EL (cell line): ENCODE measurements at regions not wholly inside any gene's neighbourhood (a gene's known extent, or its start where the extent isn't known, plus 50 kb on each side); places are given as distances from the start of the nearest gene placed in this dataset.
A peak's percentile ranks its signal among the peaks of the same experiment; 100 is the strongest.
"Not testable (repeated sequence)": the region's sequence is repeated elsewhere in the genome, so short reads cannot be mapped to it uniquely, and the experiment has no call there.

Experiments
- DNase-seq: peaks from one replicate; pipeline ENCODE4 v3.0.0-alpha.2; 2016

DNA sequence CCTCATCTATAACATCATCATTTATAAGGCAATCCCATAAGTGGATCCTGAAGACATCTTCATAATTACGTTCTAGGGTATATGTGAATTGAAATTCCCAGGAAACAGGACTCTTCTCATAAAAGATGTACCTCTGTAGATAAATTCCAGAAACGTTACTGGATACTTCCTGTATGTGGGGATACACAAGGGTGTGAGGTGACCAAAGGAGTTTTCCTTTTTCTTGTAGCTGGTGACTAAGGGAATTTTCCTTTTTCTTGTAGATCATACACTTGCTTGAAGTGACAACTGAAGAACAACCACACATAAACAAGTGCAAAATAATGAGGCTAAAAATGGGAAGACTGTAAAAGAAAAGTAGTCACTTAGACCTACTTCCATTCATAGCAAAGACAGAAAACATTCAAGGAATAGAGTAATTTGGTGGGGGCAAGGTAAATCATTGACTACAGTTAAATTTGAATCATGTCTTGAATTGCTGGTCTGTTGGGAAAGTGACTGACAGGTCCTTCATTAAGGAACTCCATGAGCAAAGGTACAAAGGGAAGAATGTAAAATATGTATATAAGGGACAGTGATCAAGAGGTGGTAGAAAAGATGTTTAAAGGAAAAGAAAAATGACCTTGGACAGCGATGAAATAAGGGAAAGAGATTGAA is 53.2 kb upstream of the UBE2E3 start:
- DNase-seq: peak; percentile 32

DNA sequence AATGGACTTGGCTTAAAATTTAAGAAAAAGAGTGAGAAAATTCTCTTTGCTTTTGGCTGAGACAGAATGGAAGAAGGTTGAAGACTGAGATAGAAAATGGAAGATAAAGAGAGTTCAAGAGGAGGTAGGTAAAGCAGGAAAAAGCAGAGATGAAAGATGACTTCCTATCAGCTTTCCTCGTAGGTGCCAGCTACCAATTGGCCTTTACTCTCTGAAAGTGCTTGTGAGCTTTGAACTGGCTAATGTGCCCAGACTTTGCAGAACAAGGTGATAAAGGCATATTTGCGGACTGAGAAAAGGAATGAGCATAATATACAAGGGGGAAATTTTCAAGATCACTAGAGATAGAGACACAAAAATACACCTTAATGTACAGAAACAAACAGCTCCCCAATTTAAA is 54.7 kb upstream of the UBE2E3 start:
- DNase-seq: no peak

DNA sequence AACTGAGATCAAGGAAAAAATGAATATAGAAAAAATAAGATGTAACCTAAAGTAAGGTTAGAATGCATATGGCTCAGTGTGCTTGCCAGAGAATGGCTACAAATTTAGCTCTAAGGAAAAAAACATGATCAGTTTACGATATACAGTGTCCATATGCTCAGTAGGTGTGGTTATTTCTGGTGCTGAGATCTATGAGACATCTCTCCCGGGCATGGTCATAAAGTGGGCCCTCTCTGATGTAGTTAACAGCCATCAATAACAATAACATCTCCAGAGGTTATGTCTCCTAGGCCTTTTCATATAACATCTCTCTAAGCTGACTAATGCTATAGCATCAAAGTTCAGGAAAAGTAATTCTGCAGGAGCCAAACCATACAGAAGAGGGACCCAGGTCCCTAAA is 56.3 kb upstream of the UBE2E3 start:
- DNase-seq: no peak

DNA sequence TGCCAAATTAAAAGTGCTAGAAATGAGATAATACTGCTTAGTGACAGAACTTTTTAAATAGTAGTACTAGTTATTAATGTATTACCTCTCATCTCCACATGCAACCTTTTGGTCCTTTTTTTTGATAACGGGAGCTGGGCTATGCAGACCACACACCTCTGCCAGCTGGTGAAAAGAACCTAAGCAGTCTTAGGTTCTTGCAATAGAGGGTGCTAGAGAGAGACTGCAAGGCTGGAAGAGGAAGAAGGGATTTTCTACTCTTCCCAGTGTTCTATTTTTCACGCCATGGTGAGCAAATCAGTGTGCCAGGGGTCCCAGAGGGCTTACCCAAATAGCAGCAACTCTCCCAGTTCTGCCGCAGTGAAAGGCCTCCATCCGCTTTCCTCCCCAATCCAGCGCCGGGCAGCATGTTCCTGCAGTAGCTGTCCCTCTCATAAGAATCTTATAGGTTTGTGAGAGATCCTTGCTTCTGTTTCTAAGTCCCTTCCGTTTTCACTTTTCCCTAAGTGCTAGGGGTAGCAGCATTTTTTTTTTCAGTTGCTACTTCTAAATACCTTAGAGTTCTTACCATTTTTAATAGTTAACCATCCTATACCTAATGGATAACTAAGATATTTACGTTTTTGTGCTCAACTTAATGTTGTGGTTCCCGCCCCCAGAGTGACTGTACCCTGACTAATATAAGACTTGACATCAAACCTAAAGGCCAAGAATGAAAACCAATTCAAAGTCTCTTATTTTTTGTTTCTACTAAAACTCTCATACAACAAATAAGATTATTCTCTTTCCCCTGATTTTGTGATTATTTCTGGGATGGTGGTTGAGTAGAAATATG is 69.4 kb upstream of the UBE2E3 start:
- DNase-seq: no peak

DNA sequence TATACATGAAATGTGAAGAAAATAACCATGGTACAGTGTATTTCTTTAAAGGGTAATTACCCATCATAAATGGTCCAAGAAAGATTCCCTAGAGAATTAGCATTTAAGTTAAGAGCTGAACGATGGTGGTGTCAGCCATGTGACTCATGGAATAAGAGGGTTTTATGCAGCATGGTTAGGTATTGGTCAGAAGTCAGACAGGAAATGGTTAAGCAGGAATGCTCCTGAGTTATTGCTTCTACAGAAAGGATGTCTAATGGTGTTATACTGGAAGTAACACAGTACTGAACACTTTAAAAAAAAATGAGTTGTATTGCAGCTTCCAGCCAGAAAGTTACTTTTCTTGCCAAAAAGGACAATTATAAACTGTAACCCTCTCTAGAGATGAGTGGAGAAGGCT is 72.7 kb upstream of the UBE2E3 start:
- peak; percentile 81 for DNase-seq

DNA sequence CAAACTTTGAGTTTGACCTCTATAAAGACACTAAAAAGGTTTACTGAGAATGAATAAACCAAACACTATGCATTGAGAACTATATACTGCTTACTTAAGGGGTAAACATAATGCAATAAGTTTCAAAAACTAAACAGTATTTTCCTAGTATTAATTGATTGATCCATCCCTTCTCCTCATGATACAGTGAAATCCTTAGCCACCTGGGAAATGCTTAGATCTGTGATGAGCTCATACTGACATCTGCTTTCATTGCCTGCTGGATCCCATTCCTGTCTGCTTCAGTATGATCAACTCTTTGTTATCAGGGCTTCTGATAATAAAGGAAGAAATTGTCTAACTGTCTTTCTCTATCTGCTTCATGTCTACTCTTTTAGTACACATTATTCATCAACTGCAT is 74.9 kb upstream of the UBE2E3 start:
- no peak for DNase-seq

DNA sequence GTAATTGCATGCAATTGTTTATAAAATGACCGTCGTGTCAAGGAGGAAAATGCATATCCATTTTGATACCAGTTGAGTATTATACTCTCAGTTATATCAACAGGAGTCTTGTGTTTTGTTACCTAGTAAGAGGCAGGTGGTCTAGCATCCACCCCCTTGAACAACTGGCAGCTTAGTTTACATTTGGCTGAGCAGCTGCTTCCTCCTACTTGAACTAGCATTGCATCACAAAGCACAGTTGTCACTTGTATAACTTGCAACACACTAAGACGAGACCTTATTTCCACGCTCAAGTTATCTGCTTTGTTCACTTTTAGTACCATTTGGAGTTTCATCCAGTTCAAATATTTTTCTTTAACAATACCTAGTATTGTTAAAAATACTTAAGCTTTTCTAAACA is 75.4 kb upstream of the UBE2E3 start:
- no peak for DNase-seq

DNA sequence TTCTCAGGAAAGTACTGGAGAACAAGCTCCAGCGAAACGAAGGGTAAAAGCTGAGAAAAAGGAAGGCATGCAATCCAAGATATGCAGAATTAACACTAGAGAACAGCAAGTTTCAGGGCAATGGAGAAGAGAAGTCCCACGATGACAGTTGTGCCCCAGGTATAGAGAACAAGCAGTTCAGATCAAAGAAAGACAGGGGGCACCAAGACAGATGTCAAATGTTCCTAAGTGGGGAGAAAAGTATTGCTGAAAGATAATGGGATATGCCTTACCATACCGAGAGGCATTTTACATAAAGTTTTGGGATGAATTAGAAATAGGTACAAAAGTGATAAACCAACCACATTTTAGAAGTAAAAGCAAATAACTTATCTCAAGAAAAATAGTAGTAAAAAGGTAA is 79.1 kb upstream of the UBE2E3 start:
- DNase-seq: no peak

DNA sequence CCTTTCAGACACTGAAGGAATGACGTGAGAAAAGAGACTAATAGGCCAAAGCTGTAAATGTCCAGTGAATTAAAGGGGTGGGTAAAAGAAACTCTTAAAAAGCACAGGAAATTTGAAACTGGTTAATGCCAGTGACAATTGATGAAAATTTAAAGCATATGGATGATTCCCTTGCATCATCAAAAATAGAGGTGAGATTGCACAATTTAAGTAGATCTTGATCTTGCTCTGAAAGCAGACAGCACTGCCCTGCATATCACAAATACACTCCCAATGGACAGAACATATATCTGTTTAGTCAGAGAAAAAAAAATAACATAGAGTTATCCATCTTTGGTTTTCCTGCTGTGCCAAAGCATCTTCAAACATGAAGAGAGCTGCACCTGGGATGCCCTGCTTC is 86.7 kb upstream of the UBE2E3 start:
- no peak for DNase-seq

DNA sequence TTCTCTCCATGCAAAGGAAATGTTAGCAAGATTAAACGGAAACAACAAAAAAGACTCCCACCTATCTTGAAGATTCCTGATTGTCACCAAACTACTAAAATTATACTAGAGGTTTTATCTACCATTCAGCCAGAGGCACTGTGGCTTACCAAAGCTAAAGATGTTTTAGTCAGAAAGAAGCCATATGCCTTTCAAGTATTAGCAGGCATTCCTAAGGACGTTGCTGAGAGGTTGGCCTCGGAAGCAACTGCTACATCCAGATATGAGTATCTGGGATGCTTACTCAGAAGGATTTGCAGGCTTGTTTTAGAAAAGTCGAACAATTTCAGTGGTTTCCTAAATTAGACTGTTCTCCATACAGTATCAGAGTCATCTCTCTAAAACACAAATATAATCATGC is 88.3 kb upstream of the UBE2E3 start:
- no peak for DNase-seq

DNA sequence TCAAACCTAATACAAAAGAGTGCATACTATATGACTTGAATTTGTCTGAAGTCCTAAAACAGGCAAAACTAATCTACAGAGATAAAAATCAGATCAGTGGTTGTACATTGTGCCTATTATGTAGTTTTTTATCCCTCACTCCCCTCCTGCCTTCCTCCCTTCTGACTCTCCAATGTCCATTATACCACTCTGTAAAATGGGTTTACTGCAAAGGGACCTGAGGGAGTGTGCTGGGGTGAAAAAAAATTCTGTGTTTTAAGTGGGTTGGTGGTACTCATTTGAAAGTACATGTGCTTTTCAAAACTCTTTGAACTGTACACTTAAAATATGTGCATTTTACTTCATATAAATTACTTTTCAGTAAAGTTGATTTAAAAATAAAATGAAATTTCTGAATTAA is 89.0 kb upstream of the UBE2E3 start:
- DNase-seq: no peak

DNA sequence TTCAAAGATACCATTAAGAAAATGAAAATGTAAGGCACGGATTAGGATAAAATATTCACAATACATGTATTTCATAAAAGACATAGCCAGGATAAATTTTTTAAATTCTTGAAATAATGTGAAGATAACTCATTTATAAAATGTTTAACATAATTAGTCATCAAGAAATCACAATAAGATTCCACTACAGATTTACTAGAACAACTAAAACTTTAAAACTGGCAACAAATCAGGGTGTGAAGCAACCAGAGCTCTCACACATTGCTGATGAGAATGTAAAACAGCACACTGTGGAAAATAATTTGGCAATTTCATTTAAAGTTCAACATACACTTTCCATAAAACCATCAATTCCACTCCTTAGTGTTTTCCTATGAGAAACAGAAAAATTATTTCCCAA is 89.6 kb upstream of the UBE2E3 start:
- peak; percentile 60 for DNase-seq

DNA sequence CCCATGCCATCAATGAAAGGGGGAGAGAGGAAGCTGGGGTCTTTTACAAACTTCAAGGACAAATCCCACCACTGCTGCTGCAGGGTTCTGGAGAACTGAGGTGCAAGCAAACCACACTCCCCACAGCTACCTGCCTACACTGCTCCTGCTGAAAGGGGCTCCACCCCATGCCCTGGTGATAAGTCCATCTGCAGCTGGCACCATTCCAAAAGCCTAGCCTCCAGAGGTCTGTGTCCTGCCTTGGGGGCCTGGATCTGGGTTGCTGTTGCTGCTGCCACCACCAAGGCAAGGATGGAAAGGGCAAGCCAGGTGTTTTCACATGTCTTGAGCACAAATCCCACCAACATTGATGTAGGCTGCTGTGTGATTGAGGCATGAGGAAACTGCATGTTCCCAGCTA is 97.4 kb upstream of the UBE2E3 start:
- DNase-seq: no peak

DNA sequence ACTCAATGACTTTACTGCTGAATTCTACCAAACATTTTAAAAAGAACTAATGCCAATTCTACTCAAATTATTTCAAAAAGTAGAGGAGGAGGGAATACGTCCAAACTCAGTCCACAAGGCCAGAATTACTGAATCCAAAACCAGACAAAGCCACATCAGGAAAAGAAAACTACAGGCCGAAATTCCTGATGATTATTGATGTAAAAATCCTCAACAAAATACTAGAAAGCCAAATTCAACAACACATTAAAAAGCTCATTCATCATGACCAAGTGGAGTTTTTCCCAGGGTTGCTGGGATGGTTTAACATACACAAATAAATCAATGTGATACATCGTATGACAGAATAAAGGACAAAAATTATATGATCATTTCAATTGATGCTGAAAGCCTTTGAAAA is 103.9 kb upstream of the UBE2E3 start:
- no peak for DNase-seq

DNA sequence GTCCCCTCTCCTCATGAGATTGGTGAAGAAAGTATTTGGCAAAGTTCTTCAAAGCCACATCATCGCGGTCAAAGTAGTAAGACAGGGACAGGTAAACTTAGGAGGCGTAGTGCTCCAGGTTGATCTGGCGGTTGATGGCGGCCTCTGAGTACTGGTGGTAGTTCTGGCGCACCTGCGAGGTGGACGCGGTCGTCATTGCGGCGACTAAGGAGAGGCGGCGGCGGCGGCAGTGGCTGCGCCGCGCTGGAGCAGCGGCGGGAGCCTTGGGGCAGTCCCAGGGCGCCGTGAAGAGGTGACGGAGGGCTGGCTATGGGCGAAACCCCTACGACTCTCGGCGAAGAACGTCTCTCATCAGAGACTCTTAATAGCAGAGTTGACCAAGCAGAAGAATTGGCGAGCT is 107.2 kb upstream of the UBE2E3 start:
- no peak for DNase-seq

DNA sequence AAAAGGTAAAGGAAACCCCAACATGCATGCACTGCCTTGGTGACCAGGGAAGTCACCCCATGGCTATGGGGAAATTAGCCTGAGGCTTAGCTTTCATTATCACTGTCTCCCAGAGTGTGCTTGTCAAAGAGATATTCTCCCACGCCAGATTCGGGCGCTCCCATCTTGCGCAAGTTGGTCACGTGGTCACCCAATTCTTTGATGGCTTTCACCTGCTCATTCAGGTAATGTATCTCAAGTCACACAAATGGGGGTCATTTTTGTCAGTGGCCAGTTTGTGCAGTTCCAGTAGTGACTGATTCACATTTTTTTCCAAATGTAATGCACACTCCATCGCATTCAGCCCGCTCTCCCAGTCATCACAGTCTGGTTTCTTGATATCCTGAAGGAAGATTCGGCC is 107.6 kb upstream of the UBE2E3 start:
- DNase-seq: not testable (repeated sequence)

DNA sequence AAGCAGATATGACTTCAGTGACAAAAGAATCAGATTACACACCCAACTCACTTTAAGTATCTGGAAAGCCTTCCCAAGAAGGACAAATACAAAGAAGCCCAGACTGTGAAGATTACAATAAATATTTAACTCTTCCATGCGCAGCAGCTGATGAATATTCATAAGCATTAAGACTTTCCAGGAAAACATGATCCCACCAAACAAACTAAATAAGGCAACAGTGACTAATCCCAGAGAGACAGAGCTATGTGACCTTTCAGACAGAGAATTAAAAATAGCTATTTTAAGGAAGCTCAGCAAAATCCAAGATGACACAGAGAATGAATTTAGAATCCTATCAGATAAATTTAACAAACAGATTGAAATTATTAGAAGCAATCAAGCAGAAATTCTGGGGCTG is 108.2 kb upstream of the UBE2E3 start:
- peak; percentile 28 for DNase-seq

DNA sequence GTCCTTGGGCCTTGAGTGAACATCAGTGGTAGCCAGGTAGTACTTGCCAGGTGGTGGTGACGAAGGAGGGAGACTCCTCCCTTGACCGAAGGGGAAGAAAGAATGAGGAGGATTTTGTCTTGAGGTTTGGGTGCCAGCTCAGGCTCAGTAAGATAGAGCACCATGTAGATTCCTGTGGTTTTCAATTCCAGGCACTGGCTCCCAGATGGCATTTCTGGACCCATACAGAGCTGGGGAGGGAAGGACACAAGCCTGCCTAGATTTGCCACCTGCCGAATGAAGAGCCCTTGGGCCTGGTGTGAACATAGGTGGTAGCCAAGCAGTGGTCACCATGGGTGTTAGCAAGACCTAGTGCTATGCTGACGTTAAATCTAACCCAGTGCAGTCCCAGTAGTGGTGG is 108.8 kb upstream of the UBE2E3 start:
- no peak for DNase-seq

DNA sequence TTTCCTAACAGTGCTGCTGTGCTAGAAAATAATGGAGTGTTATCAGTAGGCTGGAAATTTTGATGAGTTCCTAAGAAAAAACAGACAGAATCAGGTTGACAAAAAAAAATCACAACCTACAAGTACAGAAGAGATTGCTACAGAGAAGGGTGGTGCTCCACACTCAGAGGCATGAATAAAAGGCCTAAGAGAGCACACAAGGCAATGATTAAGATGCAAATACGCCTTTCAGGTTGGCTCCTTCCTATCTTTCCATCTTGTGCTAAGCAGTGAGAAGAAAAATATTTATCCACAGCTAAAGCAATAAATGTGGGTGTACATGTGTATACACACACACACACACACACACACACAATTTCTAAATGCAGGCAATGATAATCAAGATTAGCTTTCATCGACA is 130.6 kb upstream of the UBE2E3 start:
- DNase-seq: no peak

DNA sequence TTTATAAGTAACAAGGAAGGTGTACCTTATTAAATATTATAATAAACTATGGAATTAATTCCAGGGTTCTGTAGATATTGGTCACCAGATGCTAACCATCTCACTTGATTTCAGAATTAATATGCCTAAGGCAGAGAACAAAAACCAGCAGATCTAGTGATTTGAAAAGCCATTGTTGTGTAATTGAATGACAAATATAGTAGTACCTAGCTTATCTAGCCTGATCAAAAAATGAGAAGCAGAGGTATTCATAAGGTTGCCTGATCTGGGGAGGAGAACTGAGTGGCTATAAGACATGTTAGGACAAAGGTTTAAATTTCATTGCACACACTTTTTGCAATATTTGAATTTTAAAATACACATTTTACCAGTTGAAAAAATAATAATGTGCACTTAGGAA is 132.0 kb upstream of the UBE2E3 start:
- no peak for DNase-seq

DNA sequence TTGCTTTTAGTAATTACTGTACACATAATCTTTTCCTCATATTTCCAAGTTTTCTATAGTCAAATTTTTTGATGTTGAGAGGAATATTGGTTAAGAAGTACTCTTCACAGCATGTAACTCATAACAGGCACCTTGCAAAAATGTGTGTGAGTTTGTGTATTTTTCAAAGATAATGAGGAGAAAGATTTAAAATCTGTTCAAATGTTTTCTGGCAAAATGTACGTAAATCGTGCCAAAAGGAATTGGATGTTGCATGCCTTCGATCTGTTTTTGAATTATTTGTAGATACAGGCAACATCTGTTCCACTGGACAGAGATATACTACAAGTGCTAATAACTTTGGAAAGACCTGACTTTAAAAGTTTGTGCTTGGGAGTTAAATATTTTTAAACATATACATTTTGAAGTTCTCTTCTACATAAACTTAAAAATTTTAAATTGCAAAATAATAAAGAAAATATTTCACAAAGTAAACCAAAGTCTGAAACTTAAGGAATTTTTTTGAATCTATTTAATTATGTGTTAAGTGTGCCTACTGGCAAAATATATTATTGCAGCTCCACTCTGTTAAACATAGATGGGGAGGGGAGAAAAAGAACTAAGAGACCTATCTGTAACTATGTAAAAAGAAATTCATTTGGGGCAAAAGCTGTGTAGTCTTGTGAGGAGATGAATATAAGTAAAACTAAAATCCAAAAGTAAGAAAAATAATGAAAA is 133.5 kb upstream of the UBE2E3 start:
- no peak for DNase-seq

DNA sequence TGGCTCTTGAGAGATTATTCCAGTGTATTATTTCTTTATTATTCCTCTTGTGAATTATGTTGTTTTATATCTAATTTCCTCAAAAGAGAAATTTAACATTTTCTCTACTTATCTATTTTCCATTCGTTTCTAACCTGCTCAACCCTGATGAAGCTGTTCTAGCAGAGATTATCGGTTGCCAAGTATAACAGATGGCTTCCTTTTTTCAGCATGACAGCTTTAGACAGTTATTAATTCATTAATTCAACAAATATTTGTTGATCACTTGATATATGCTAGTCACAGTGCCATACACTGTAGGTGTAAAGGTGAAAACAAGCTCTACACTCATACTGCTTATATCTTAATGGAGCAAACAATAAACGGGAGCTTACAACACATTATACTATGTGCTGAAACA is 137.9 kb upstream of the UBE2E3 start:
- no peak for DNase-seq

DNA sequence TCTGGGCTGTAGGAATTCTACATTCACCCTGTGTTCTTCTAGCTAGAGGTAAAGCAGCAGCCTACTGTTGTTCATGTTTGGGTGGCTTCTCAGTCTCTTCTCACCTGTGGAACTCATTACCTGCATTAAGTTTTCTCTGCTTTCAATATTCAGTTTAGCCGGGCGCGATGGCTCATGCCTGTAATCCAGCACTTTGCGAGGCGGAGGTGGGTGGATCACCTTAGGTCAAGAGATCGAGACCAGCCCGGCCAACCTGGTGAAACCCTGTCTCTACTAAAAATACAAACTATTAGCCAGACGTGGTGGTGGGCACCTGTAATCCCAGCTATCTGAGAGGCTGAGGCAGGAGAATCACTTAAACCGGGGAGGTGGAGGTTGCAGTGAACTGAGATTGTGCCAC is 139.8 kb upstream of the UBE2E3 start:
- no peak for DNase-seq

DNA sequence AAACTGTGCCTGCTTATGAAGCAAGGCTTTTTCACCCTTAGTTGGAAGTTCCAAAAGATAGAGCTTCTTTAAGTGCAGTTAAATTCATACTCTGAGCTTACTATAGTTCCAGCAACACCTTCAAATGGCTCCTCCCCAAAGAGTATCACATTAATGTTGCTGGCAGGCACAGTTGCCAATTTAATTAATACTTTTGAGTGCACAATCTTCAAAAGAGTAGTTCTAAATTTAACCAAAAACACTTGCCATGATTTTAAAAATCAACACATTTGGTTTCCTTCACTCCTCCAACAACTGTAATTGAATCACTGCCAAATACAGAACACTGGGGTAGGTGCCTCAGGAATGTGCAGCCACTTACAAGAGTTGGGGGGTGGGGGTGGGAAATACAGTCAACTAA is 150.6 kb upstream of the UBE2E3 start:
- no peak for DNase-seq
